Fibroblast of lung (primary cell): ENCODE measurements at regions not wholly inside any gene's neighbourhood (a gene's known extent, or its start where the extent isn't known, plus 50 kb on each side); places are given as distances from the start of the nearest gene placed in this dataset.

Source experiments
- DNase-seq, 2 donors: peaks; one replicate each; pipeline versions ENCODE4 v3.0.0 to v3.0.0-alpha.2; 2010; ENCODE audit warnings: low read depth in 2 of 2
- H2AFZ ChIP-seq: 2 replicates; pipeline ENCODE4 v1.5.1; 2012; ENCODE audit warnings: low read length, control low read depth, inconsistent platforms
- H3K27ac ChIP-seq: 2 replicates; pipeline ENCODE4 v1.5.1; 2011; ENCODE audit warnings: low read length, control low read depth; ENCODE audit not compliant: insufficient read depth
- H3K27me3 ChIP-seq: 2 replicates; pipeline ENCODE4 v1.5.1; 2011; ENCODE audit warnings: mild to moderate bottlenecking, low read length; ENCODE audit not compliant: control insufficient read depth, insufficient read depth
- H3K36me3 ChIP-seq: 2 replicates; pipeline ENCODE4 v1.5.1; 2011; ENCODE audit warnings: low read length; ENCODE audit not compliant: control insufficient read depth, insufficient read depth
- H3K4me1 ChIP-seq: 2 replicates; pipeline ENCODE4 v1.5.1; 2011; ENCODE audit warnings: low read length; ENCODE audit not compliant: control insufficient read depth, insufficient read depth; ENCODE audit errors: extremely low read depth
- H3K4me2 ChIP-seq: 2 replicates; pipeline ENCODE4 v1.5.1; 2011; ENCODE audit warnings: low read length, control low read depth; ENCODE audit not compliant: insufficient read depth; ENCODE audit errors: extremely low read depth
- H3K4me3 ChIP-seq, 4 experiments: fragments of 200-600 bp in 1 of 4; sonication (generic) in 1 of 4; replicated peaks in 1 of 4; 2 replicates each; pipeline ENCODE4 v1.5.1; 2011 to 2016; ENCODE audit warnings: low read length in 4 of 4, low read depth in 3 of 4, mild to moderate bottlenecking in 3 of 4, control low read depth in 2 of 4, inconsistent platforms in 1 of 4, mixed read lengths in 1 of 4; ENCODE audit not compliant: insufficient read depth in 1 of 4; ENCODE audit errors: control extremely low read depth in 1 of 4
- H3K79me2 ChIP-seq: 2 replicates; pipeline ENCODE4 v1.5.1; 2012; ENCODE audit warnings: mild to moderate bottlenecking, low read length, inconsistent platforms; ENCODE audit not compliant: control insufficient read depth, insufficient read depth
- H3K9ac ChIP-seq: 2 replicates; pipeline ENCODE4 v1.5.1; 2011; ENCODE audit warnings: mild to moderate bottlenecking, low read length, control low read depth; ENCODE audit not compliant: insufficient read depth
- H3K9me3 ChIP-seq: 2 replicates; pipeline ENCODE4 v1.5.1; 2012; ENCODE audit warnings: low read depth, low read length; ENCODE audit not compliant: control insufficient read depth, insufficient read depth
- H4K20me1 ChIP-seq: 2 replicates; pipeline ENCODE4 v1.5.1; 2011; ENCODE audit warnings: low read length; ENCODE audit not compliant: control insufficient read depth, insufficient read depth; ENCODE audit errors: extremely low read depth
- CTCF ChIP-seq, 2 donors: IDR thresholded peaks in 1 of 2; conservative IDR thresholded peaks in 1 of 2; 1 replicate in 1 of 2; 2 replicates in 1 of 2; pipeline ENCODE4 v1.5.1; 2011 to 2012; ENCODE audit warnings: low read length in 2 of 2, control low read depth in 1 of 2, inconsistent platforms in 1 of 2, low read depth in 1 of 2, mild to moderate bottlenecking in 1 of 2
- EZH2 ChIP-seq: IDR thresholded peaks from 2 replicates; pipeline ENCODE4 v1.5.1; 2012; ENCODE audit warnings: low read length, control low read depth, mild to moderate bottlenecking; ENCODE audit errors: missing control alignments

GRCh38 chr10:4566011-4566410 lies 260.0 kb upstream of the AKR1E2 start:
- no peak for TF ChIP-seq EZH2
- no peak for TF ChIP-seq CTCF (conservative IDR thresholded peaks at IDR 0.05 in 1 of 2, IDR thresholded peaks at IDR 0.05 in 1 of 2; ENCODE audit: low read depth in 1 of 2, low read length in 2 of 2)
- no peak for DNase-seq
- Histone ChIP-seq H4K20me1 (no peaks in the 10 kb centered on the region), H3K9me3 (no peaks in the 10 kb centered on the region), H3K27me3 (no peaks in the 10 kb centered on the region), H2AFZ (no peak overlapping the region), H3K4me1 (no peaks in the 10 kb centered on the region), H3K4me2 (no peak overlapping the region), H3K4me3 (no peak overlapping the region), H3K9ac (no peak overlapping the region), H3K79me2 (no peaks in the 10 kb centered on the region), H3K36me3 (no peaks in the 10 kb centered on the region), H3K27ac (no peak overlapping the region)

GRCh38 chr10:4561296-4561695 lies 264.7 kb upstream of the AKR1E2 start:
- Histone ChIP-seq H3K79me2 (no peaks in the 10 kb centered on the region), H3K4me2 (no peak overlapping the region), H3K27ac (no peak overlapping the region), H3K9ac (no peak overlapping the region), H3K4me1 (no peaks in the 10 kb centered on the region), H2AFZ (no peak overlapping the region), H4K20me1 (no peaks in the 10 kb centered on the region), H3K27me3 (no peaks in the 10 kb centered on the region), H3K36me3 (no peaks in the 10 kb centered on the region), H3K9me3 (no peaks in the 10 kb centered on the region), H3K4me3 (no peak overlapping the region)
- DNase-seq = no peak
- TF ChIP-seq EZH2 = no peak
- no peak for TF ChIP-seq CTCF (conservative IDR thresholded peaks at IDR 0.05 in 1 of 2, IDR thresholded peaks at IDR 0.05 in 1 of 2; ENCODE audit: low read depth in 1 of 2, low read length in 2 of 2)

GRCh38 chr10:4557469-4557868 lies 268.5 kb upstream of the AKR1E2 start:
- Histone ChIP-seq H3K79me2 (no peaks in the 10 kb centered on the region), H4K20me1 (no peaks in the 10 kb centered on the region), H3K4me1 (no peaks in the 10 kb centered on the region), H3K27me3 (no peaks in the 10 kb centered on the region), H3K4me3 (no peak overlapping the region), H3K9ac (no peak overlapping the region), H2AFZ (no peak overlapping the region), H3K4me2 (no peak overlapping the region), H3K36me3 (no peaks in the 10 kb centered on the region), H3K27ac (no peak overlapping the region), H3K9me3 (no peaks in the 10 kb centered on the region)
- no peak for TF ChIP-seq CTCF (conservative IDR thresholded peaks at IDR 0.05 in 1 of 2, IDR thresholded peaks at IDR 0.05 in 1 of 2; ENCODE audit: low read depth in 1 of 2, low read length in 2 of 2)
- DNase-seq = no peak
